CD4-positive, alpha-beta T cell treated with Interleukin-2 at 100 ng/mL for 4 hours (primary cell): ENCODE measurements at regions not wholly inside any gene's neighbourhood (a gene's known extent, or its start where the extent isn't known, plus 50 kb on each side); places are given as distances from the start of the nearest gene placed in this dataset.

ENCODE experiments used
- DNase-seq: peaks from one replicate; pipeline ENCODE4 v3.0.0-alpha.2; 2020; ENCODE audit warnings: low spot score

- no peak for DNase-seq
Observed at GRCh38 chr2:192373221-192373620, 178.5 kb upstream of the TMEFF2 start.

GRCh38 chr2:192369969-192370368 lies 175.2 kb upstream of the TMEFF2 start:
- DNase-seq: no peak

- DNase-seq: no peak
Observed at GRCh38 chr2:192357217-192357616, 162.5 kb upstream of the TMEFF2 start.

GRCh38 chr2:192354512-192355244 lies 159.9 kb upstream of the TMEFF2 start:
- no peak for DNase-seq

- no peak for DNase-seq
Observed at GRCh38 chr2:192347542-192347941, 152.8 kb upstream of the TMEFF2 start.

GRCh38 chr2:192345287-192345686 lies 150.6 kb upstream of the TMEFF2 start:
- DNase-seq: no peak

- DNase-seq: no peak
Observed at GRCh38 chr2:192333642-192334041, 138.9 kb upstream of the TMEFF2 start.

GRCh38 chr2:192328297-192328696 lies 133.6 kb upstream of the TMEFF2 start:
- DNase-seq: no peak

- no peak for DNase-seq
Observed at GRCh38 chr2:192327576-192327975, 132.8 kb upstream of the TMEFF2 start.

GRCh38 chr2:192315543-192315942 lies 120.8 kb upstream of the TMEFF2 start:
- DNase-seq: no peak

GRCh38 chr2:192314800-192315481 lies 120.2 kb upstream of the TMEFF2 start:
- no peak for DNase-seq

GRCh38 chr2:192313773-192314172 lies 119.0 kb upstream of the TMEFF2 start:
- no peak for DNase-seq

- no peak for DNase-seq
Observed at GRCh38 chr2:192311701-192312460, 117.1 kb upstream of the TMEFF2 start.

GRCh38 chr2:192307530-192307929 lies 112.8 kb upstream of the TMEFF2 start:
- no peak for DNase-seq

- DNase-seq: no peak
Observed at GRCh38 chr2:192298664-192299063, 103.9 kb upstream of the TMEFF2 start.

GRCh38 chr2:192292478-192292877 lies 97.7 kb upstream of the TMEFF2 start:
- DNase-seq: no peak

- no peak for DNase-seq
Observed at GRCh38 chr2:192288295-192288694, 93.6 kb upstream of the TMEFF2 start.

GRCh38 chr2:192286093-192286701 lies 91.5 kb upstream of the TMEFF2 start:
- DNase-seq: no peak

- no peak for DNase-seq
Observed at GRCh38 chr2:192283450-192283849, 88.7 kb upstream of the TMEFF2 start.

- DNase-seq: no peak
Observed at GRCh38 chr2:192278701-192279100, 84.0 kb upstream of the TMEFF2 start.

- DNase-seq: no peak
Observed at GRCh38 chr2:192277494-192278109, 82.9 kb upstream of the TMEFF2 start.

GRCh38 chr2:192275632-192276031 lies 80.9 kb upstream of the TMEFF2 start:
- DNase-seq: no peak
